ENCODE measurements at regions not wholly inside any gene's neighbourhood (a gene's known extent, or its start where the extent isn't known, plus 50 kb on each side); places are given as distances from the start of the nearest gene placed in this dataset.

DNA sequence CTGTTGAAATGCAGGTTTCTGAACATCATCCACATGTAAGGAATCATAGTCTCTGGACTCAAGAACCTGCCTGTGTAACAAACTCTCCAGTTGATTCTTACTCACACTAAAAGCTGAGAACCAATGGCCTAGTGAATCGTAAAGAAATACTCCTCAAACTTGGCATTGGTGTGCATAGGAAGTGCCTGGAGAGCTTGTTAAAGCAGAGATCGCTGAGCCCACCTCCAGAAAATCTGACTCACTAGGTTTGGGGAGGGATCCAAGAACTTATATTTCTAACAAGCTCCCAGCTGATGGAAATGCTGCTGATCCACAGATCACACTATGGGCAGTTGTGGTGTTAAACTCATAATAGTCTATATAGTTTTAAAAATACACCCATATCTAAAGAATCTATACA, 55.8 kb upstream of the LMCD1 start:
- TF ChIP-seq POLR2A (IDR thresholded peaks at IDR 0.05; ENCODE audit: low read depth, low read length) (no peak), POLR2AphosphoS5 (IDR thresholded peaks at IDR 0.05; ENCODE audit: low read depth, low read length) (no peak), SPI1 (IDR thresholded peaks at IDR 0.05; ENCODE audit: low read depth, low read length) (no peak), TAF1 (IDR thresholded peaks at IDR 0.05; ENCODE audit: low read depth, low read length) (no peak), PAX5 (IDR thresholded peaks at IDR 0.05; ENCODE audit: insufficient read depth, low read length, severe bottlenecking) (no peak), POU2F2 (IDR thresholded peaks at IDR 0.05; ENCODE audit: low read depth, low read length) (no peak)

Data from GM12891 (cell line).